ENCODE measurements at regions not wholly inside any gene's neighbourhood (a gene's known extent, or its start where the extent isn't known, plus 50 kb on each side); places are given as distances from the start of the nearest gene placed in this dataset.

DNA sequence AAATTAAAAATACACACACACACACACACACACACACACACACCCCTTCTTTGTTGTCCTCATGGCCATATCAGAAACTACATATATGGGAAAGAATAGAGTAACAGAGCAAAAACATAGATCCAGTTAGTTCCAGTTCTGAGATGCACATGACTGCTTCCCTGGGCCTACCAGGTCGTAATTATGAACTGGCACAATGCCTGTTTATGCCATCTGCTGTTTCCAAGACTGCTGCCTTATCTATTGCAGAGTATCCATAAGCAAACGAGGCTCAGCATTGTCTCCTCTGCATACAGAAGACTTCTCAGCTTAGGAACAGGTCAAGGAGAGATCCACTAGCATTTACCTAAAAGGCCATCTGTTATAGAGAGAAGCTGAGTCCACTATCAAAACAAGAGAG, 789.0 kb downstream of the TECRL start:
- Histone ChIP-seq H3K4me3 (ENCODE audit: extremely low read depth, insufficient read depth, low read length, poor library complexity, severe bottlenecking) (no peak overlapping the region), H3K9me3 (ENCODE audit: control insufficient read depth, low read length) (no peaks in the 10 kb centered on the region), H3K4me1 (ENCODE audit: control insufficient read depth, insufficient read depth, low read length, poor library complexity, severe bottlenecking) (no peaks in the 10 kb centered on the region), H3K36me3 (ENCODE audit: control insufficient read depth, insufficient read depth, low read length) (no peaks in the 10 kb centered on the region), H3K27ac (ENCODE audit: low read depth, low read length, severe bottlenecking) (no peak overlapping the region)
- WGBS, 2 experiments (ENCODE audit: insufficient coverage in 2 of 2), result 62 to 79% methylated on average over 1 to 2 of the region's 2 CpGs

DNA sequence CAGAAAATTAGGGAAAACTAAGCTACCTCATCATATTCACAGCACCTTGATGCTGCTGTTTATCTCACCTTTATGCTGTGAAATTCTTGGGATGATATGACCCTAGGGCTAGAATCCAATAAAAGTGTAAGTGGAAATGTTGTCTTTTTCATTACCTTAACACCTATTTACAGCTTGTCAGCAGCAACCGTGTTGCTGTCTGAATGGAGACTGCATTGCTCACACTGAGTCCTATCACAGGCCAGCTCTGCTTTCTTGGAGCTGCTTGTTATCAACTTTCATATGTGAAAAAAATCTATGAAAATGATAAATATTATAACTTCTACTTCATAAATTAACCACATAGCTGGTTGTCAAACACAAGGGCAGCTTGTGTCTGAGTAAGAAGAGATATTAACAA, 789.5 kb downstream of the TECRL start:
- no peaks in the 10 kb centered on the region for H3K36me3 ChIP-seq (ENCODE audit: control insufficient read depth, insufficient read depth, low read length)
- H3K4me3 ChIP-seq (ENCODE audit: extremely low read depth, insufficient read depth, low read length, poor library complexity, severe bottlenecking), result no peak overlapping the region
- 60% methylated on average over 1 of the region's 1 CpG; no CpG with 5 or more reads in 1 of the 2 experiments for WGBS, 2 experiments (ENCODE audit: insufficient coverage in 2 of 2)
- no peaks in the 10 kb centered on the region for H3K9me3 ChIP-seq (ENCODE audit: control insufficient read depth, low read length)
- no peak overlapping the region for H3K27ac ChIP-seq (ENCODE audit: low read depth, low read length, severe bottlenecking)
- H3K4me1 ChIP-seq (ENCODE audit: control insufficient read depth, insufficient read depth, low read length, poor library complexity, severe bottlenecking), result no peaks in the 10 kb centered on the region

DNA sequence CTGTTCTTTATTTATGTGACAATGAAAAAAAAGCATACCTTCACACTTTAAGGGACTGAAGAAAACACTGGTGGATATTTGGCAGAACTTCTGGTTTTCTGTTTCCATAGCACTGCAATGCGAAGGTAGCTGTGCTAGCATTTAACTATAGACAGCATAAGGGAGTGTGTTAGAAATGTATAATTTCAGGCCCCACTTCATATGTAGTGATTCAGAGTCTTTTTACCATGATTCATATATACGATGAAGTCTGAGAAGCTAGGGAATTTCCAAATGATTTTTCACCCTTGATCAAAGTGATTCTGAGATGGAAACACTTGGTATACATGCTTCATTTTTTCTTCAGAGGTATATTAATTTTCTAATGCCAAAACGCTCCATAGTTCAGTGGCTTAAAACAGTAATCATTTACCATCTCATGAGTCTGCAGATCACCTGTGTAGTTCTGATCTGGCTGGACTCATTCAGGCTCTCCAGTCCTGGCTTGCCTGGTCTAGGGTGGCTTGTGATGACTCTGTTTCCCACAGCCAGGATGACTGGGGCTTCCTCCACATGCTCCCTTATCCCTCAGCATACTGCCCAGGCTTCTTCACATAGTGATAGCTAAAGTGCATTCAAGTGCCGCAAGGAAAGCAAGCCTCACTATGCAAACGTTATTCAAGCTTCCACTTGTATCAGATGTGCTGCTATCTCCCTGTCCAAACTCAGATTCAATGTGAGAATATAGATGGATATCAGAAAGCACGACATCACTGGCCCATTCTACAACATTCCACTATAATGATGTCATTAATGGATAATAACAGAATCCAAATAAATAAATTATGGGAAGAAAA, 790.1 kb downstream of the TECRL start:
- Histone ChIP-seq H3K4me3 (ENCODE audit: extremely low read depth, insufficient read depth, low read length, poor library complexity, severe bottlenecking) (no peak overlapping the region), H3K4me1 (ENCODE audit: control insufficient read depth, insufficient read depth, low read length, poor library complexity, severe bottlenecking) (no peaks in the 10 kb centered on the region), H3K27ac (ENCODE audit: low read depth, low read length, severe bottlenecking) (no peak overlapping the region), H3K36me3 (ENCODE audit: control insufficient read depth, insufficient read depth, low read length) (no peaks in the 10 kb centered on the region), H3K9me3 (ENCODE audit: control insufficient read depth, low read length) (no peaks in the 10 kb centered on the region)
- 80 to 100% methylated on average over 1 of the region's 6 CpGs for WGBS, 2 experiments (ENCODE audit: insufficient coverage in 2 of 2)

DNA sequence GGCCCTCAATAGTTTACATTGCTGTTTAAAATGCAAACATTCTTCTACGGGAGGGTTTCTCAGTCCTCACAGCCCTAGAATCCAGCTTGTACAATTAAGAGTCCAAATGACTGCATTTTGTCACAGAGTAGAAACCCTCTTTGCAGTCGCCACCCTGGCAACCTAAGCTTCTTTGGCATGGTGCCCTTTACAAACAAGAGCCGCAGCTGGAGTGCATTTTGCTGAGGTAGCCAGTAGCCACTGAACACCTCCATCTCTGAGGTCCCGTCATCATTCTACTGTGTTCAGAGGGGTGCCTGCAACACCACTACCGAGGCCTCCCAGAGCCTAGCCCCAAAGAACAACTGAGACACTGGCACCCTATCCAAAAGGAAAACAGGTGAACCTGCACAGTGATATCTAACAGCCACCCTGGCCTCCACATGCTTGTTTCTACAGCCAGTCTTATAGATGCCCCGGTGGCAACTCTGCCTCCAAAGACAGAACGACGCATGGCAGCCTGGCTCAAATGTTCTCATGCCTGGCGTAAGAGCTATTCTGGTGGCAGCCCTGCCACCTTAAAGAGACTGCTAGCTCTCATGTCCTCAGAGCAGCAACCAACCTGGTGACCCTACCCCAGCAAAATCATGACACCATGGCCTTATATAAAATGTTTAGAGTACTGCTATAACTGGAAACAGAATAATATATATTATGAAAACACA, 801.9 kb downstream of the TECRL start:
- Histone ChIP-seq H3K9me3 (ENCODE audit: control insufficient read depth, low read length) (no peaks in the 10 kb centered on the region), H3K36me3 (ENCODE audit: control insufficient read depth, insufficient read depth, low read length) (no peaks in the 10 kb centered on the region), H3K4me3 (ENCODE audit: extremely low read depth, insufficient read depth, low read length, poor library complexity, severe bottlenecking) (no peak overlapping the region), H3K4me1 (ENCODE audit: control insufficient read depth, insufficient read depth, low read length, poor library complexity, severe bottlenecking) (no peaks in the 10 kb centered on the region), H3K27ac (ENCODE audit: low read depth, low read length, severe bottlenecking) (no peak overlapping the region)
- WGBS, 2 experiments (ENCODE audit: insufficient coverage in 2 of 2), result 61% methylated on average over 9 of the region's 9 CpGs

DNA sequence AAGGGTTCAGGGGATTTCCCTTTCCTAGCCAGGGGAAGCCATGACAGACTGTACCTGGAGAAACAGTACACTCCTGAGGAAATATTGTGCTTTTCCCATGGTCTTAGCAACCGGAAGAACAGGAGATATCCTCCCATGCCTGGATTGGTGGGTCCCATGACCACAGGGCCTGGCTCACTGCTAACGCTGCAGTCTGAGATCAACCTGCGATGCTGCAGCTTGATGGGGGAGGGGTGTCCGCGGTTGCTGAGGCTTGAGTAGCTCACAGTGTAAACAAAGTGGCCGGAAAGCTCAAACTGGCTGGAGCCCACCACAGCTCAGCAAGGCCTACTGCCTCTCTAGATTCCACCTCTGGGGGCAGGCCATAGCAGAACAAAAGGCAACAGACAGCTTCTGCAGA, 819.5 kb downstream of the TECRL start:
- Histone ChIP-seq H3K27ac (ENCODE audit: low read depth, low read length, severe bottlenecking) (no peak overlapping the region), H3K4me1 (ENCODE audit: control insufficient read depth, insufficient read depth, low read length, poor library complexity, severe bottlenecking) (no peaks in the 10 kb centered on the region), H3K4me3 (ENCODE audit: extremely low read depth, insufficient read depth, low read length, poor library complexity, severe bottlenecking) (no peak overlapping the region), H3K36me3 (ENCODE audit: control insufficient read depth, insufficient read depth, low read length) (no peaks in the 10 kb centered on the region), H3K9me3 (ENCODE audit: control insufficient read depth, low read length) (no peaks in the 10 kb centered on the region)
- 52 to 54% methylated on average over 6 of the region's 6 CpGs for WGBS, 2 experiments (ENCODE audit: insufficient coverage in 2 of 2)

DNA sequence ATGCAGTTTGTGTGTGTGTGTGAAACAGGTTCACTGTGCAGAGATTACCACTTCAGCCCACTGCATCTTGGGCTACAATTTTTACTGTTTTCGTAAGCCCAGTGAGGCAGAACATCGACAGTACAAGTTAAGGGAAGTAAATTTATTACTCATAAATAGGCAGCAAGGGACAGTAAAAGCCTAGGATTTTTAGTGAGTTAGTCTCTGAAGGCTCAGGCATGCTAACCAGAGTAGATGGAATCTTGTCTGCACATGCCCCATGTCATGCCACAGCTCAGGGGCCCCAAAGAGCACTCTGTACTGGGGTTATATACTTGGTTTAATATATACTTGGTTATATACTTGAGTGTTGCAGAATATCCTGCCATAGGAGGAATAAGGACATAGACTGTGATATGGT, 825.7 kb downstream of the TECRL start:
- H3K36me3 ChIP-seq (ENCODE audit: control insufficient read depth, insufficient read depth, low read length), result no peaks in the 10 kb centered on the region
- no peak overlapping the region for H3K4me3 ChIP-seq (ENCODE audit: extremely low read depth, insufficient read depth, low read length, poor library complexity, severe bottlenecking)
- H3K27ac ChIP-seq (ENCODE audit: low read depth, low read length, severe bottlenecking), result no peak overlapping the region
- 100% methylated on average over 1 of the region's 2 CpGs; no CpG with 5 or more reads in 1 of the 2 experiments for WGBS, 2 experiments (ENCODE audit: insufficient coverage in 2 of 2)
- H3K9me3 ChIP-seq (ENCODE audit: control insufficient read depth, low read length), result peaks cover 4% of the 10 kb centered on the region
- H3K4me1 ChIP-seq (ENCODE audit: control insufficient read depth, insufficient read depth, low read length, poor library complexity, severe bottlenecking), result no peaks in the 10 kb centered on the region

DNA sequence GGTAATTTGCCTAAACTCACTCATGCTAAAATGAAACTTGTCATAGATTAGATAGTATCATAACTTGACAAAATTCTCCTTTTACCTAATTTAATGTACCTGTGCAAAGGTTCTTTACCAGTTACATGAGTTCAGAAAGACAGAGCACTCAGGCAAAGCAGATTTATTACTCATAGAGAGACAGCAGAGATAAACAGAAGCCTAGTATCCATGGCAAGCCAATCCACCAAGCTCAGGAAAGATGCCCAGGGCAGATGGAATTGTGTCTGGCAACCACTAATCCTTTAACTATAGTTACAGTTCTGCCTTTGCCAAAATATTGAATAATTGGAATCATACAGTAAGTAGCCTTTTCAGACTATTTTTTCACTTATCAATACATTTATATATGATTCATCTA, 826.2 kb downstream of the TECRL start:
- H3K9me3 ChIP-seq (ENCODE audit: control insufficient read depth, low read length), result peaks cover 4% of the 10 kb centered on the region
- H3K4me1 ChIP-seq (ENCODE audit: control insufficient read depth, insufficient read depth, low read length, poor library complexity, severe bottlenecking), result no peaks in the 10 kb centered on the region
- H3K27ac ChIP-seq (ENCODE audit: low read depth, low read length, severe bottlenecking), result no peak overlapping the region
- no peaks in the 10 kb centered on the region for H3K36me3 ChIP-seq (ENCODE audit: control insufficient read depth, insufficient read depth, low read length)
- H3K4me3 ChIP-seq (ENCODE audit: extremely low read depth, insufficient read depth, low read length, poor library complexity, severe bottlenecking), result no peak overlapping the region

DNA sequence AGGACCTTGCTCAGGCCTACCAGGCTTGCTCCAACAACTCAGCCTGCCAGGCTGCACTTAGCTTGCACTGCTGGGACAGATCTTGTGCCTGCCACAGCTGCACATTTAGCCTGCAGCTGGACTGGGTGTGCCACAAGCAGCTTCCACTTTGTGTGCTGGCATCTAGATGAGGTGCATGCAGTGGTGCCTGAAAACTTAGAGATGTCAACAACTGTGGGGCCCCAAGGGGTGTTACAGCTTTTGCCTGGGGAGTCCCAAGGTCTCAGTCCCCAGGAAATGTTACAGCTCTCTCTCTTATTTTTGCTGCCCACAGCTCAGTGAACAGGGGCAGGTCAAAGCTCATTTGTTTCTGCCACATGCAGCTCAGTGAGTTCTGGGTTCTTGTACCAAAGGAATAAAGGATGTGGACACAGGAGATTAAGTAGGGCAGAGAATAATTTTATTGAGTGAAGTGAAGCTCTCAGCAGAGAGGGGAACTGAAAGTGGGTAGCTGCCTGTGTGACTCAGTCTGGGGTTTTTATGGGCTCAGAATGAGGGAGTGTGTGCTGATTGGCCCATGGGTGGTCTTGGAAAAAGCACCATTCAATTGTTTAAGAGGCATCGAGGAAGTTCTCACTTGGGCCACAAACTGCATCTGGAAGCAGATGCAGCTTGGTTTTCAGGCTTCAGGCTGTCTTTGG, 828.3 kb downstream of the TECRL start:
- Histone ChIP-seq H3K36me3 (ENCODE audit: control insufficient read depth, insufficient read depth, low read length) (no peaks in the 10 kb centered on the region), H3K4me3 (ENCODE audit: extremely low read depth, insufficient read depth, low read length, poor library complexity, severe bottlenecking) (no peak overlapping the region), H3K27ac (ENCODE audit: low read depth, low read length, severe bottlenecking) (no peak overlapping the region), H3K4me1 (ENCODE audit: control insufficient read depth, insufficient read depth, low read length, poor library complexity, severe bottlenecking) (no peaks in the 10 kb centered on the region), H3K9me3 (ENCODE audit: control insufficient read depth, low read length) (peaks cover 4% of the 10 kb centered on the region)
- 64 to 100% methylated on average over 1 of the region's 1 CpG for WGBS, 2 experiments (ENCODE audit: insufficient coverage in 2 of 2)

DNA sequence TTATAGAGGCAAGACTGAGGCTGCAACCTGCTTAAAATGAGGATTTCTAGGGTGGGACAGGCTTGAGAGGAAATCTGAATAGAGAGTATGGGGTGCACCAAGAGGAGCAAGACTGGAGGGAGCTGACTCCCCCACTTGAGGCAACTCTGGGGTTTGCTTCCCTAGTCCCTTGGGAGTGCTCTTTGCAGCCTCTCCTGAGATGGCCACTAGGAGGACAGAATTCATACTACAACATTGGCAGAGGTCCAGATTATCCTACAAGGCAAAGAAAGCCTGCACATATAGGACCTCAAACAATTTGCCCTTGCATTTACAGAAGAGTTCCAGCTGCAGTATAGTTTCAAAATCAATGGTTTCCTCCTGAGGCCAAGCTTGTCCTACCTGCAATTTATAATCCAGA, 830.9 kb downstream of the TECRL start:
- Histone ChIP-seq H3K4me3 (ENCODE audit: extremely low read depth, insufficient read depth, low read length, poor library complexity, severe bottlenecking) (no peak overlapping the region), H3K4me1 (ENCODE audit: control insufficient read depth, insufficient read depth, low read length, poor library complexity, severe bottlenecking) (no peaks in the 10 kb centered on the region), H3K9me3 (ENCODE audit: control insufficient read depth, low read length) (peaks cover 4% of the 10 kb centered on the region), H3K27ac (ENCODE audit: low read depth, low read length, severe bottlenecking) (no peak overlapping the region), H3K36me3 (ENCODE audit: control insufficient read depth, insufficient read depth, low read length) (no peaks in the 10 kb centered on the region)

DNA sequence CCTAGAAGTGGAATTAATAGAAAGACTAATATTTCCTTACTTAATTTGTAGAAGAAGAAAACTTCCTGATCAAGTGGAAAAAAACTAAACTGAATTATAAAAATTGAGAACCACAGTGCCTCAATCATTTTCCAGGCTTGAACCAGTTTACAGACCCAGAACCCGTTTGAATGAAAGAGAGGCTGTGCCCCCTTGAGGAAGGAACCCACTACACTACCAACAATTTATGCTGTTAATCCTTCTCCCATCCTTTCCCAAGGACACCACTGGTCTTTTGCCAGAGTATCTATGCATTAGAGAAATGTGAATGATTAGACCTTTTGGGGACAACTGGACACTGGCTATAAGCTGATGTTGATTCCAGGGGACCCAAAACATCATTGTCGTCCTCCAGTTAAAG, 842.6 kb downstream of the TECRL start:
- H3K9me3 ChIP-seq (ENCODE audit: control insufficient read depth, low read length), result no peaks in the 10 kb centered on the region
- WGBS, 2 experiments (ENCODE audit: insufficient coverage in 2 of 2), result 78 to 80% methylated on average over 1 to 2 of the region's 2 CpGs
- H3K4me3 ChIP-seq (ENCODE audit: extremely low read depth, insufficient read depth, low read length, poor library complexity, severe bottlenecking), result no peak overlapping the region
- no peaks in the 10 kb centered on the region for H3K4me1 ChIP-seq (ENCODE audit: control insufficient read depth, insufficient read depth, low read length, poor library complexity, severe bottlenecking)
- no peak overlapping the region for H3K27ac ChIP-seq (ENCODE audit: low read depth, low read length, severe bottlenecking)
- H3K36me3 ChIP-seq (ENCODE audit: control insufficient read depth, insufficient read depth, low read length), result no peaks in the 10 kb centered on the region

Data from mesodermal cell (in vitro differentiated cells).